Astrocyte (in vitro differentiated cells and primary cell): ENCODE measurements at regions not wholly inside any gene's neighbourhood (a gene's known extent, or its start where the extent isn't known, plus 50 kb on each side); places are given as distances from the start of the nearest gene placed in this dataset.

ENCODE experiments used
- DNase-seq: peaks from one replicate; pipeline ENCODE4 v3.0.0-alpha.2; 2010; ENCODE audit warnings: low read depth
- FAIRE-seq: peaks from 2 replicates; lab custom pipeline; 2011; peaks lifted over from hg19 to GRCh38; lab: Jason Lieb, UNC
- H2AFZ ChIP-seq: 2 replicates; pipeline ENCODE4 v1.6.0; 2012; ENCODE audit warnings: low read depth, low read length, inconsistent platforms
- H3K27ac ChIP-seq: 2 replicates; pipeline ENCODE4 v1.5.1; 2011; ENCODE audit warnings: low read depth, low read length, inconsistent platforms
- H3K27me3 ChIP-seq: 2 replicates; pipeline ENCODE4 v1.6.0; 2011; ENCODE audit warnings: low read length, inconsistent platforms; ENCODE audit not compliant: insufficient read depth
- H3K36me3 ChIP-seq: 2 replicates; pipeline ENCODE4 v1.5.1; 2011; ENCODE audit warnings: low read length, inconsistent platforms; ENCODE audit not compliant: insufficient read depth
- H3K4me1 ChIP-seq: 2 replicates; pipeline ENCODE4 v1.5.1; 2011; ENCODE audit warnings: low read length, inconsistent platforms; ENCODE audit not compliant: insufficient read depth
- H3K4me2 ChIP-seq: 2 replicates; pipeline ENCODE4 v1.6.0; 2012; ENCODE audit warnings: low read length, inconsistent platforms
- H3K4me3 ChIP-seq: 2 replicates; pipeline ENCODE4 v1.5.1; 2011; ENCODE audit warnings: low read depth, mild to moderate bottlenecking, low read length, inconsistent platforms; ENCODE audit not compliant: insufficient read depth
- H3K79me2 ChIP-seq: 2 replicates; pipeline ENCODE4 v1.6.0; 2012; ENCODE audit warnings: mild to moderate bottlenecking, low read length, inconsistent platforms; ENCODE audit not compliant: insufficient read depth
- H3K9ac ChIP-seq: 2 replicates; pipeline ENCODE4 v1.6.0; 2012; ENCODE audit warnings: mild to moderate bottlenecking, low read length, inconsistent platforms
- H3K9me3 ChIP-seq: 2 replicates; pipeline ENCODE4 v1.5.1; 2012; ENCODE audit warnings: low read depth, mild to moderate bottlenecking, low read length, inconsistent platforms; ENCODE audit not compliant: insufficient read depth
- H4K20me1 ChIP-seq: 2 replicates; pipeline ENCODE4 v1.6.0; 2012; ENCODE audit warnings: low read length, inconsistent platforms; ENCODE audit not compliant: insufficient read depth
- H3K27ac Mint-ChIP-seq: one replicate; pipeline ENCODE4 v1.8.0; 2021; ENCODE audit warnings: mild to moderate bottlenecking, mixed read lengths; ENCODE audit not compliant: unreplicated experiment
- H3K27me3 Mint-ChIP-seq: one replicate; pipeline ENCODE4 v1.8.0; 2021; ENCODE audit warnings: low read depth, mixed read lengths; ENCODE audit not compliant: unreplicated experiment
- H3K36me3 Mint-ChIP-seq: one replicate; pipeline ENCODE4 v1.8.0; 2021; ENCODE audit warnings: low read depth, mixed read lengths; ENCODE audit not compliant: unreplicated experiment
- H3K4me1 Mint-ChIP-seq: one replicate; pipeline ENCODE4 v1.8.0; 2021; ENCODE audit warnings: low read depth, mixed read lengths; ENCODE audit not compliant: unreplicated experiment
- H3K4me3 Mint-ChIP-seq: one replicate; pipeline ENCODE4 v1.8.0; 2021; ENCODE audit warnings: mild to moderate bottlenecking, moderate library complexity, mixed read lengths; ENCODE audit not compliant: unreplicated experiment
- H3K9me3 Mint-ChIP-seq: one replicate; pipeline ENCODE4 v1.8.0; 2021; ENCODE audit warnings: mild to moderate bottlenecking, mixed read lengths; ENCODE audit not compliant: unreplicated experiment
- CTCF ChIP-seq: IDR thresholded peaks from 2 replicates; pipeline ENCODE4 v1.5.1; 2011; ENCODE audit warnings: low read depth, mild to moderate bottlenecking, inconsistent platforms, low read length, moderate library complexity; ENCODE audit not compliant: insufficient read depth
- EZH2 ChIP-seq: IDR thresholded peaks from 2 replicates; pipeline ENCODE4 v1.6.1; 2012; ENCODE audit warnings: mild to moderate bottlenecking, low read length, inconsistent platforms; ENCODE audit not compliant: insufficient read depth

GRCh38 chr17:429589-429988 is 77.0 kb upstream of the RPH3AL start:
- H2AFZ ChIP-seq, result no peak overlapping the region
- FAIRE-seq (no peak), DNase-seq (no peak)
- no peaks in the 10 kb centered on the region for H3K27me3 ChIP-seq
- no peaks in the 10 kb centered on the region for H3K9me3 ChIP-seq
- no peaks in the 10 kb centered on the region for H4K20me1 ChIP-seq
- no peak for TF ChIP-seq EZH2
- TF ChIP-seq CTCF, result no peak
- no peaks in the 10 kb centered on the region for H3K36me3 Mint-ChIP-seq
- H3K79me2 ChIP-seq, result no peaks in the 10 kb centered on the region
- H3K27me3 Mint-ChIP-seq, result no peaks in the 10 kb centered on the region
- no peak overlapping the region for H3K27ac ChIP-seq
- peaks cover 9% of the 10 kb centered on the region for H3K9me3 Mint-ChIP-seq
- H3K9ac ChIP-seq, result no peak overlapping the region
- no peak overlapping the region for H3K27ac Mint-ChIP-seq
- no peaks in the 10 kb centered on the region for H3K36me3 ChIP-seq
- H3K4me3 Mint-ChIP-seq, result no peak overlapping the region
- no peak overlapping the region for H3K4me2 ChIP-seq
- no peaks in the 10 kb centered on the region for H3K4me1 Mint-ChIP-seq
- H3K4me1 ChIP-seq, result no peaks in the 10 kb centered on the region
- no peak overlapping the region for H3K4me3 ChIP-seq

DNA sequence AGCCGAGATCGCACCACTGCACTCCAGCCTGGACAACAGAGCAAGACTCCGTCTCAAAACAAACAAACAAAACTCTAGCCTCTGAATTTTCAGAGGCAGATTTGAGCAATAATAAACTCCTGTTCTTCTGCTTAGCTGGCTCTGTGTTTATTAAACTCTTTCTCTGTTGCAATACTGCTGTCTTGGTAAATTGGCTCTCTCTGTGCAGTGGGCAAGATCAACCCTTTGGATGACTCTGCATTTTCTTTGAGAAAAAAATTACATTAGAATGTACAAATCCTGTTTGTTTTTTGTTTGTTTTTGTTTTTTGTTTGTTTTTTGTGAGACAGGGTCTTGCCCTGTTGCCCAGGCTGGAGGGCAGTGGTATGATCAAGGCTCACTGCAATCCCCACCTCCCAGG is 75.8 kb upstream of the RPH3AL start:
- Histone ChIP-seq H3K79me2 (no peaks in the 10 kb centered on the region), H3K27me3 (no peaks in the 10 kb centered on the region), H3K36me3 (no peaks in the 10 kb centered on the region), H3K27ac (no peak overlapping the region), H3K4me2 (no peak overlapping the region), H2AFZ (no peak overlapping the region), H4K20me1 (no peaks in the 10 kb centered on the region), H3K9ac (no peak overlapping the region), H3K4me3 (no peak overlapping the region), H3K4me1 (no peaks in the 10 kb centered on the region), H3K9me3 (no peaks in the 10 kb centered on the region)
- Mint-ChIP-seq H3K9me3 (peaks cover 9% of the 10 kb centered on the region), H3K27me3 (no peaks in the 10 kb centered on the region), H3K36me3 (no peaks in the 10 kb centered on the region), H3K4me1 (no peaks in the 10 kb centered on the region), H3K27ac (no peak overlapping the region), H3K4me3 (no peak overlapping the region)
- DNase-seq, result no peak
- no peak for FAIRE-seq
- TF ChIP-seq EZH2 (no peak), CTCF (no peak)

- H2AFZ ChIP-seq, result no peak overlapping the region
- no peak overlapping the region for H3K4me3 Mint-ChIP-seq
Observed at GRCh38 chr17:427891-428290, 75.3 kb upstream of the RPH3AL start.

More at GRCh38 chr17:427891-428290, 75.3 kb upstream of the RPH3AL start:
- no peaks in the 10 kb centered on the region for H3K27me3 Mint-ChIP-seq
- DNase-seq (no peak), FAIRE-seq (no peak)
- no peaks in the 10 kb centered on the region for H3K36me3 Mint-ChIP-seq
- TF ChIP-seq EZH2 (no peak), CTCF (no peak)
- H3K27me3 ChIP-seq, result no peaks in the 10 kb centered on the region
- H3K4me1 Mint-ChIP-seq, result no peaks in the 10 kb centered on the region
- no peak overlapping the region for H3K27ac Mint-ChIP-seq
- H3K79me2 ChIP-seq, result no peaks in the 10 kb centered on the region
- H3K9me3 Mint-ChIP-seq, result peaks cover 9% of the 10 kb centered on the region
- no peak overlapping the region for H3K4me2 ChIP-seq
- no peaks in the 10 kb centered on the region for H3K4me1 ChIP-seq
- no peaks in the 10 kb centered on the region for H4K20me1 ChIP-seq
- H3K4me3 ChIP-seq, result no peak overlapping the region
- H3K9me3 ChIP-seq, result no peaks in the 10 kb centered on the region
- H3K36me3 ChIP-seq, result no peaks in the 10 kb centered on the region
- H3K9ac ChIP-seq, result no peak overlapping the region
- H3K27ac ChIP-seq, result no peak overlapping the region
